K562 (cell line): ENCODE measurements at regions not wholly inside any gene's neighbourhood (a gene's known extent, or its start where the extent isn't known, plus 50 kb on each side); places are given as distances from the start of the nearest gene placed in this dataset.

Experiments used
- CREB3L1 ChIP-seq: fragments of 450-650 bp; IDR thresholded peaks from 2 replicates; pipeline ENCODE4 v1.6.1; 2014; ENCODE audit warnings: low read depth, mild to moderate bottlenecking, moderate library complexity, borderline replicate concordance
- HSF4 ChIP-seq: fragments of 250-450 bp; sonication (Bioruptor Pico); IDR thresholded peaks from 2 replicates; pipeline ENCODE4 v2.1.2; 2022; ENCODE audit warnings: mild to moderate bottlenecking, moderate library complexity, borderline replicate concordance
- PHF21A ChIP-seq: fragments of 450-650 bp; IDR thresholded peaks from 2 replicates; pipeline ENCODE4 v1.6.1; 2017; ENCODE audit warnings: low read depth, borderline replicate concordance
- ZBTB34 ChIP-seq: fragments of 250-450 bp; sonication (Bioruptor Pico); IDR thresholded peaks from 2 replicates; pipeline ENCODE4 v1.8.0; 2021; ENCODE audit warnings: mild to moderate bottlenecking, moderate library complexity
- ZNF253 ChIP-seq: fragments of 250-450 bp; sonication (Bioruptor Pico); conservative IDR thresholded peaks from 2 replicates; pipeline ENCODE4 v1.6.1; 2021; ENCODE audit warnings: mild to moderate bottlenecking
- TF ChIP-seq, protein P1 (sequence below), 2 experiments: fragments of 450-650 bp; IDR thresholded peaks; 2 replicates each; pipeline ENCODE4 v1.6.1; 2016; ENCODE audit warnings: mild to moderate bottlenecking in 2 of 2, borderline replicate concordance in 1 of 2, low read depth in 1 of 2, moderate library complexity in 1 of 2

GRCh38 chr11:87394924-87395323 is 357.2 kb downstream of the TMEM135 start (continued):
- TF ChIP-seq, protein P1, sequence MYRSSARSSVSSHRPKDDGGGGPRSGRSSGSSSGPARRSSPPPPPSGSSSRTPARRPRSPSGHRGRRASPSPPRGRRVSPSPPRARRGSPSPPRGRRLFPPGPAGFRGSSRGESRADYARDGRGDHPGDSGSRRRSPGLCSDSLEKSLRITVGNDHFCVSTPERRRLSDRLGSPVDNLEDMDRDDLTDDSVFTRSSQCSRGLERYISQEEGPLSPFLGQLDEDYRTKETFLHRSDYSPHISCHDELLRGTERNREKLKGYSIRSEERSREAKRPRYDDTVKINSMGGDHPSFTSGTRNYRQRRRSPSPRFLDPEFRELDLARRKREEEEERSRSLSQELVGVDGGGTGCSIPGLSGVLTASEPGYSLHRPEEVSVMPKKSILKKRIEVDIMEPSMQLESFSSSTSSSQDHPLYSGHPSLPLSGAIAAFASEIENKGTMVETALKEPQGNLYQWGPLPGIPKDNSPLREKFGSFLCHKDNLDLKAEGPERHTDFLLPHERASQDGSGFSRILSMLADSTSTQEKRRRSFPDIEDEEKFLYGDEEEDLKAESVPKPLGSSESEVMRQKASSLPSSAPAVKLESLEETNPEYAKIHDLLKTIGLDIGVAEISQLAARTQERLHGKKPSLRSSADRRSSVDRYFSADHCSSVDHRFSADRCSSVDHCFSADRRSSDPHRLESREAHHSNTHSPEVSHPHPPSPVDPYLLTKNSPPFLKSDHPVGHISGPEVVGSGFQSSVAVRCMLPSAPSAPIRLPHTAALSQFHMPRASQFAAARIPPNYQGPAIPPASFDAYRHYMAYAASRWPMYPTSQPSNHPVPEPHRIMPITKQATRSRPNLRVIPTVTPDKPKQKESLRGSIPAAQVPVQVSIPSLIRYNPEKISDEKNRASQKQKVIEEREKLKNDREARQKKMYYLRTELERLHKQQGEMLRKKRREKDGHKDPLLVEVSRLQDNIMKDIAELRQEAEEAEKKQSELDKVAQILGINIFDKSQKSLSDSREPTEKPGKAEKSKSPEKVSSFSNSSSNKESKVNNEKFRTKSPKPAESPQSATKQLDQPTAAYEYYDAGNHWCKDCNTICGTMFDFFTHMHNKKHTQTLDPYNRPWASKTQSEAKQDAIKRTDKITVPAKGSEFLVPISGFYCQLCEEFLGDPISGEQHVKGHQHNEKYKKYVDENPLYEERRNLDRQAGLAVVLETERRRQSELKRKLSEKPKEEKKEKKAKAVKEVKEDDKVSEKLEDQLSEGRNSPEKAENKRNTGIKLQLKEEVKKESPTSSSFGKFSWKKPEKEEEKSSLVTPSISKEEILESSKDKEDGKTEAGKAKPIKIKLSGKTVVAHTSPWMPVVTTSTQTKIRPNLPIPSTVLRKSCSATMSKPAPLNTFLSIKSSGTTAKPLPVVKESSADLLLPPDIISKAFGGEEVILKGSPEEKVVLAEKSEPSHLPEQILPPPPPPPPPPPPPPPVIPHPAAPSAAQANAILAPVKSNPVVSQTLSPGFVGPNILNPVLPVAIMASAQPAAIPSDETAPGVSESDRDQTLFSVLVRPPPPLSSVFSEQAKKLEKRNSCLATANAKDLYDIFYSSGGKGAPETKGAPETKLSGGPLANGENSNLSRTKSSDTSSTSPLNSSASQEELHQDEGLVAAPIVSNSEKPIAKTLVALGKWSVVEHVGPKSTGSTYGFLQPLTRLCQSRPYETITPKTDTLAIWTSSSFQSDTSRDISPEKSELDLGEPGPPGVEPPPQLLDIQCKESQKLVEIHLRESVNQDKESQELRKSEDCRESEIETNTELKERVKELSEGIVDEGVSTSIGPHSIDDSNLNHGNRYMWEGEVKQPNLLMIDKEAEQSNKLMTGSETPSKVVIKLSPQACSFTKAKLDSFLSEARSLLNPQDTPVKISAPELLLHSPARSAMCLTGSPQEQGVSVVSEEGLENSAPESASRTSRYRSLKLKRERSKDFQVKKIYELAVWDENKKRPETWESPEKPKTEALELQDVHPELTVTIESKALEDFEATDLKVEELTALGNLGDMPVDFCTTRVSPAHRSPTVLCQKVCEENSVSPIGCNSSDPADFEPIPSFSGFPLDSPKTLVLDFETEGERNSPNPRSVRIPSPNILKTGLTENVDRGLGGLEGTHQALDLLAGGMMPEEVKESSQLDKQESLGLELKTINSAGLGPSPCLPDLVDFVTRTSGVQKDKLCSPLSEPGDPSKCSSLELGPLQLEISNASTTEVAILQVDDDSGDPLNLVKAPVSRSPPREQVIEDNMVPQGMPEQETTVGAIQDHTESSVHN (IDR thresholded peaks at IDR 0.05; ENCODE audit: borderline replicate concordance in 1 of 2, low read depth in 1 of 2) = no peak
- TF ChIP-seq CREB3L1 (no peak), ZNF253 (CRISPR knock-in tag) (no peak), HSF4 (CRISPR knock-in tag) (no peak), ZBTB34 (CRISPR knock-in tag) (no peak), PHF21A (no peak)
- TF ChIP-seq, all 486 proteins: peak for 0
